ENCODE measurements at regions not wholly inside any gene's neighbourhood (a gene's known extent, or its start where the extent isn't known, plus 50 kb on each side); places are given as distances from the start of the nearest gene placed in this dataset.

DNA sequence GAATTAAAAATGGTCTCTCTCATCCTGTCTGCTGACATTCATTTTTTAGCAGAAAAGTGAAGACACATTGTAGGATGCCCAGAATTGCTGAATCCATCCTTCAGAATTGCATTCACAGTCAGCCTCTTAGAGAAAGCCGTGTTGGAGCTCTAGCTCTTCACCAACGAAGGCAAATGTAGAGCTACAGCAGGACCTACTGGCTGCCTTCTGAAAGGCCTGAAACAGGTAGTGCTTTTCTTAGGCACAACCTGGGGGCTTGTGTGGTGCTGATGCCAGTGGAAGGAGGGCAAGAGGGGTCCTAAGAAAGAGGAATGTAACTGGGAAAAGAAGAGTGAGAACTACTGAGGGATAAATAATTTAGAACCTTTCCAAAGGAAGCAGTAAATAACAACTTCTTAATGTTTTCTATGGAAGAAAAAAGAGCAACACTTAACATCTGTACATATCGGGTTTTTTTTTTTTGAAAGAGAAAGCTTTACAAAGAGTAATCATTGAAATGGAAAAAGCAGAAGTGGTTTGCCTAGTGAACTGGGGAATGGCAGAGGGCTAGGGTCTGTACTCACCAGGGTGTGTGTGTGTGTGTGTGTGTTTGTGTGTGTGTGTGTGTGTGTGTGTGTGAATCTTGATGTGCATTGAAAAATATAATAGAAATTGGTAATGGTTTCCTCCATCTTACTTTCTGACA is 297.8 kb downstream of the SATB1 start:
- no peaks in the 10 kb centered on the region for H3K9me3 ChIP-seq (ENCODE audit: insufficient read depth, low read length)
- H3K9ac ChIP-seq (ENCODE audit: insufficient read length, low read depth): no peak overlapping the region
- no peak for DNase-seq (ENCODE audit: low read depth, low spot score)
- no peaks in the 10 kb centered on the region for H3K36me3 ChIP-seq (ENCODE audit: insufficient read depth, insufficient read length, low read length)
- no peak overlapping the region for H3K4me3 ChIP-seq (ENCODE audit: insufficient read length, low read depth)
- no peaks in the 10 kb centered on the region for H3K4me1 ChIP-seq (ENCODE audit: insufficient read depth, insufficient read length)
- H3K27me3 ChIP-seq (ENCODE audit: insufficient read depth, insufficient read length): no peaks in the 10 kb centered on the region
- TF ChIP-seq ZNF274 (IDR thresholded peaks at IDR 0.05; ENCODE audit: low read depth, low read length): no peak
- TF ChIP-seq SUZ12 (IDR thresholded peaks at IDR 0.05; ENCODE audit: extremely low read depth, insufficient read depth, insufficient read length): no peak
- TF ChIP-seq YY1 (IDR thresholded peaks at IDR 0.05; ENCODE audit: insufficient read depth, insufficient read length): no peak

DNA sequence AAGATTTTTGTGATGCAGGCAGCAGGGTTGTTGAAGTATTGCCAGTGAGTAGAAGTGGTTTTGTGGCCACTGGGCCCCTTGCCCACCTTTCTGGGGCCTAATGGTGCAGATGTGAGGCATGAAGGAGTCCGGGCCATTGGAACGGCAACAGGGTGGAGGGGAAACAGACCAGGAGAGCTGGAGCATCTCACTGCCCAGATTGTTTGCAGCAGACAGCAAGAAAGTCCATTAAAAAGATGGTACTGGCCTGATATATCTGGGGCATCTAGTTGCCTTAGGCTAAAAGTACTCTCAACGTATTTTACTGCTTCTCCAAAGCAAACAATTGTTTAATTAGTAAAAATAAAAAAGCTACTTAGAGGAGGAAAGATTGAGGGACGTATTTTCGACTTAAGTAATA is 298.4 kb downstream of the SATB1 start:
- Histone ChIP-seq H3K36me3 (ENCODE audit: insufficient read depth, insufficient read length, low read length) (no peaks in the 10 kb centered on the region), H3K9ac (ENCODE audit: insufficient read length, low read depth) (no peak overlapping the region), H3K9me3 (ENCODE audit: insufficient read depth, low read length) (0 out of 2 replicates have a peak, but pooled peaks cover 1% of the 10 kb centered on the region), H3K27me3 (ENCODE audit: insufficient read depth, insufficient read length) (no peaks in the 10 kb centered on the region), H3K4me3 (ENCODE audit: insufficient read length, low read depth) (no peak overlapping the region), H3K4me1 (ENCODE audit: insufficient read depth, insufficient read length) (no peaks in the 10 kb centered on the region)
- DNase-seq (ENCODE audit: low read depth, low spot score): no peak
- TF ChIP-seq YY1 (IDR thresholded peaks at IDR 0.05; ENCODE audit: insufficient read depth, insufficient read length): no peak
- TF ChIP-seq ZNF274 (IDR thresholded peaks at IDR 0.05; ENCODE audit: low read depth, low read length): no peak
- no peak for TF ChIP-seq SUZ12 (IDR thresholded peaks at IDR 0.05; ENCODE audit: extremely low read depth, insufficient read depth, insufficient read length)

DNA sequence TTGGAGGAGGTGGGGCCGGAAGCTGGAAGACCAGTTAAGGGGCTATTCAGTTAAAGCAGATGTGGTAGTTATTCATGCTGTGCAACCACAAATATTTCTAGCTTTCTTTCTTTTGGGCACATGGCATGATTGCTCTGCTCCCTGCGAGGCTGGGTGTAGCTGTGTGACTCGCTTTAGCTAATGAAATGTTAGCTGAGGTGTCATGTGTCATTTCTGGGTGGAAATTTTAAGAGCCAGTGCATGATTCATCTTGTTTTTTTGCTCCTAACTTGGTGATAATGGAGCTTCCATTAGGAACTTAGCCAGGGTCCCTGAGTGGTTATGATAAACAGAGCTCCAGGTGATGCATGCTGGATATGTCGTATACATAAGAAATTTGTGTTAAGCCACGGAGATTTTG is 300.6 kb downstream of the SATB1 start:
- no peaks in the 10 kb centered on the region for H3K36me3 ChIP-seq (ENCODE audit: insufficient read depth, insufficient read length, low read length)
- DNase-seq (ENCODE audit: low read depth, low spot score): no peak
- H3K27me3 ChIP-seq (ENCODE audit: insufficient read depth, insufficient read length): no peaks in the 10 kb centered on the region
- 0 out of 2 replicates have a peak, but pooled peaks cover 7% of the 10 kb centered on the region for H3K9me3 ChIP-seq (ENCODE audit: insufficient read depth, low read length)
- no peak overlapping the region for H3K4me3 ChIP-seq (ENCODE audit: insufficient read length, low read depth)
- H3K4me1 ChIP-seq (ENCODE audit: insufficient read depth, insufficient read length): no peaks in the 10 kb centered on the region
- H3K9ac ChIP-seq (ENCODE audit: insufficient read length, low read depth): no peak overlapping the region
- TF ChIP-seq SUZ12 (IDR thresholded peaks at IDR 0.05; ENCODE audit: extremely low read depth, insufficient read depth, insufficient read length): no peak
- no peak for TF ChIP-seq YY1 (IDR thresholded peaks at IDR 0.05; ENCODE audit: insufficient read depth, insufficient read length)
- TF ChIP-seq ZNF274 (IDR thresholded peaks at IDR 0.05; ENCODE audit: low read depth, low read length): no peak

DNA sequence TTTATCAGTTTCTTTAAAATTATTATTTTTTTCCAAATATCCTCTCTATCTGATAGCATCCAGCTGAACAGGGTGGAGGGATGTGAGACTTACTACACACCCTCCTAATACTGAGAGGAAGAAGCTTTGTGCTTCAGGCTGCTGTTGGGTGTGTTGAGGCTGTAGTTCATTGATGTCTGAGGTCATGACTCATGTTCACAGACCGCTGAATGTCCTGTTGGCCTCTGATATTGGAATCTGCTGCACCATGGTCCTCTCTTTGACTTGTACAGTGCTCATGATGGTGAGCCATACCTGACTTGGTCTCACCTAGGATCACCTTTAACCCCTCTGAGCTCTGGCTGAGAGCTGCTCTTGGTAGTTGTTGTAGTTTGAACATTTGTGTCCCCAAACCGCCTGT is 302.9 kb downstream of the SATB1 start:
- no peak overlapping the region for H3K9ac ChIP-seq (ENCODE audit: insufficient read length, low read depth)
- no peak for DNase-seq (ENCODE audit: low read depth, low spot score)

DNA sequence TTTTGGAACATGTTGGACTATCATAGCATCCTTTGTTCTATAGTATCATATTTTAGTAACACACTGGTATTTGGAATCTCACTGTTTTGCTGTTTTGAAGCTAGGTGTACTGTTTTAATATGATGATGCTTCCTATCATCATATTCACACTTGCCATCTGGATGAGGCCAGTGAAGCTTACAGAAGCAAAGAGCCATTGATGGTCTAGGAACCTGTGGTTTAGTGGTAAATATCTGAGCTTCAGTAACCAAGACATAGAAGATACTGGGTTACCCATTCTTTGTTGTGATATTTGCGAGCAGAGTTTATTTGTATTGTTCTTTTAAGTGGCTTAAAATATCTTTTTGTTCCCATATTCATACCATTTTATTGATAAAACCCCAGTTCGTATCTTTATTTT is 304.1 kb downstream of the SATB1 start:
- Histone ChIP-seq H3K9ac (ENCODE audit: insufficient read length, low read depth) (no peak overlapping the region), H3K36me3 (ENCODE audit: insufficient read depth, insufficient read length, low read length) (no peaks in the 10 kb centered on the region), H3K27me3 (ENCODE audit: insufficient read depth, insufficient read length) (no peaks in the 10 kb centered on the region), H3K4me1 (ENCODE audit: insufficient read depth, insufficient read length) (no peaks in the 10 kb centered on the region), H3K9me3 (ENCODE audit: insufficient read depth, low read length) (0 out of 2 replicates have a peak, but pooled peaks cover 7% of the 10 kb centered on the region), H3K4me3 (ENCODE audit: insufficient read length, low read depth) (no peak overlapping the region)
- no peak for DNase-seq (ENCODE audit: low read depth, low spot score)
- TF ChIP-seq ZNF274 (IDR thresholded peaks at IDR 0.05; ENCODE audit: low read depth, low read length) (no peak), YY1 (IDR thresholded peaks at IDR 0.05; ENCODE audit: insufficient read depth, insufficient read length) (no peak), SUZ12 (IDR thresholded peaks at IDR 0.05; ENCODE audit: extremely low read depth, insufficient read depth, insufficient read length) (no peak)

More for the DNA sequence above, 302.9 kb downstream of the SATB1 start:
- Histone ChIP-seq H3K27me3 (ENCODE audit: insufficient read depth, insufficient read length) (no peaks in the 10 kb centered on the region), H3K9me3 (ENCODE audit: insufficient read depth, low read length) (0 out of 2 replicates have a peak, but pooled peaks cover 7% of the 10 kb centered on the region), H3K36me3 (ENCODE audit: insufficient read depth, insufficient read length, low read length) (no peaks in the 10 kb centered on the region), H3K4me3 (ENCODE audit: insufficient read length, low read depth) (no peak overlapping the region), H3K4me1 (ENCODE audit: insufficient read depth, insufficient read length) (no peaks in the 10 kb centered on the region)
- no peak for TF ChIP-seq ZNF274 (IDR thresholded peaks at IDR 0.05; ENCODE audit: low read depth, low read length)
- no peak for TF ChIP-seq SUZ12 (IDR thresholded peaks at IDR 0.05; ENCODE audit: extremely low read depth, insufficient read depth, insufficient read length)
- TF ChIP-seq YY1 (IDR thresholded peaks at IDR 0.05; ENCODE audit: insufficient read depth, insufficient read length): no peak

DNA sequence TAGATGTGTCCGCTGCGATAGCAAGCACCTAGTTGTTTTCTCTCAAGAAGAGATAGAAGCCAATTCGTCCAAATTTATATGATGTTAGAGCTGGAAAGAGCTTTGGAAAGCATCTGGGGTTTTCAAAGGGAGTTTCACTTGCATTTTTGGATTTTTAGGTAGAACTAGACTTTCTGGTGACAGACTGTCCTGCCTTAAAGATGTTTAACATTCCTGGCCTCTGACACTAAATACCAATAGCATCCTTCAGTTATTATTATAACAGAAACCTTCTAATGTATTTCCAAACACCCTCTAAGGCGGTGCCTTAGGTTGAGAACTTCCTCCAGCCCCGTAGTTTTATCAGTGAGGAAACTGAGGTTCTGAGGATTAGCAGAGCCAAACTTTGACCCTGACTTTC is 305.3 kb downstream of the SATB1 start:
- H3K36me3 ChIP-seq (ENCODE audit: insufficient read depth, insufficient read length, low read length): no peaks in the 10 kb centered on the region
- no peaks in the 10 kb centered on the region for H3K27me3 ChIP-seq (ENCODE audit: insufficient read depth, insufficient read length)
- TF ChIP-seq ZNF274 (IDR thresholded peaks at IDR 0.05; ENCODE audit: low read depth, low read length): no peak
- TF ChIP-seq SUZ12 (IDR thresholded peaks at IDR 0.05; ENCODE audit: extremely low read depth, insufficient read depth, insufficient read length): no peak
- no peak for TF ChIP-seq YY1 (IDR thresholded peaks at IDR 0.05; ENCODE audit: insufficient read depth, insufficient read length)
- no peak overlapping the region for H3K4me3 ChIP-seq (ENCODE audit: insufficient read length, low read depth)
- no peak overlapping the region for H3K9ac ChIP-seq (ENCODE audit: insufficient read length, low read depth)
- no peaks in the 10 kb centered on the region for H3K4me1 ChIP-seq (ENCODE audit: insufficient read depth, insufficient read length)
- 0 out of 2 replicates have a peak, but pooled peaks cover 7% of the 10 kb centered on the region for H3K9me3 ChIP-seq (ENCODE audit: insufficient read depth, low read length)
- no peak for DNase-seq (ENCODE audit: low read depth, low spot score)

DNA sequence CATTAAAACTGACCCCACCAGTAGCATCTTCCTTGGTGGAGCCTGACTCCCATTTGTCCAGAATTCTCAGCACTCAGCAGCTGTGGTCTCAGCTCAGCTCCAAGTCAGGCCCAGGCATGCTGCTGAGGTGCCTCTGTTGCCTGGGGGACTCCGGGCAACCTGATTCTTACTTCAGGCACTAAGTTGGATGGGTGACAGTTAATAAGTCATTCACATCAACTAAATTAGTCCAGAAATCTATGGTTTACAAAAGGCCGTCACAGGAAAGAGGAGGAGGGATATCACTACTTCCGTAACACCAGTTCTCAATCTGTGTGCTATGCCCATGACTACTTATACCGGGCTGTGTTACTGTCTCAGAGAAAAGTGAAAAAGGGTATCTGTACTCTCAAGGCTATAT is 310.2 kb downstream of the SATB1 start:
- Histone ChIP-seq H3K36me3 (ENCODE audit: insufficient read depth, insufficient read length, low read length) (no peaks in the 10 kb centered on the region), H3K9ac (ENCODE audit: insufficient read length, low read depth) (no peak overlapping the region), H3K27me3 (ENCODE audit: insufficient read depth, insufficient read length) (no peaks in the 10 kb centered on the region), H3K4me3 (ENCODE audit: insufficient read length, low read depth) (no peak overlapping the region), H3K4me1 (ENCODE audit: insufficient read depth, insufficient read length) (no peaks in the 10 kb centered on the region), H3K9me3 (ENCODE audit: insufficient read depth, low read length) (no peaks in the 10 kb centered on the region)
- TF ChIP-seq YY1 (IDR thresholded peaks at IDR 0.05; ENCODE audit: insufficient read depth, insufficient read length) (no peak), ZNF274 (IDR thresholded peaks at IDR 0.05; ENCODE audit: low read depth, low read length) (no peak), SUZ12 (IDR thresholded peaks at IDR 0.05; ENCODE audit: extremely low read depth, insufficient read depth, insufficient read length) (no peak)
- no peak for DNase-seq (ENCODE audit: low read depth, low spot score)
